DND-41 (cell line): ENCODE measurements at regions not wholly inside any gene's neighbourhood (a gene's known extent, or its start where the extent isn't known, plus 50 kb on each side); places are given as distances from the start of the nearest gene placed in this dataset.

Source experiments
- EZH2 ChIP-seq: IDR thresholded peaks from 3 replicates; pipeline ENCODE4 v1.6.1; 2012; ENCODE audit warnings: borderline replicate concordance, low read depth, mild to moderate bottlenecking, moderate library complexity, low read length, inconsistent platforms; ENCODE audit not compliant: severe bottlenecking
- TF ChIP-seq, protein P1 (sequence below): IDR thresholded peaks from 2 replicates; pipeline ENCODE4 v1.5.1; 2012; ENCODE audit warnings: borderline replicate concordance, low read length, moderate library complexity, mild to moderate bottlenecking; ENCODE audit not compliant: poor library complexity, severe bottlenecking; ENCODE audit errors: extremely low read depth

DNA sequence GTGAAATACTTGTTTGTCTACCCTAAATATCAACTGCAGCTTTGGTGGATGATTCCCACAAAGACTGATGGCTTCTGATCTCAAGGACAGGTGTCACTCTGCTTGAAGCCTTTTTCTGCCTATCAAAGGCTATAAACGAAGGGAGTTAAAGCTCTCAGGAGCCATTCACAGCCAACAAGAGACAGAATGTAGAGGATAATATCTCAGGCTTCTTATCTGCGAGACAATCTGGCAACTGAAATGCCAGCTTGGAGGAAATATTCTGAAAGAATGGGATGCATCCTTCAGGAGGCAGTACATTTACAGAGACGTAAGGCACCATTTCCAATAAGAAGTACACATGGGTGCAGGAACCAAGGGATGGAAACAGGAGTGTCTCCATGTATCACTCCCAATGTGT is 549.4 kb downstream of the GPAM start:
- TF ChIP-seq, protein P1, sequence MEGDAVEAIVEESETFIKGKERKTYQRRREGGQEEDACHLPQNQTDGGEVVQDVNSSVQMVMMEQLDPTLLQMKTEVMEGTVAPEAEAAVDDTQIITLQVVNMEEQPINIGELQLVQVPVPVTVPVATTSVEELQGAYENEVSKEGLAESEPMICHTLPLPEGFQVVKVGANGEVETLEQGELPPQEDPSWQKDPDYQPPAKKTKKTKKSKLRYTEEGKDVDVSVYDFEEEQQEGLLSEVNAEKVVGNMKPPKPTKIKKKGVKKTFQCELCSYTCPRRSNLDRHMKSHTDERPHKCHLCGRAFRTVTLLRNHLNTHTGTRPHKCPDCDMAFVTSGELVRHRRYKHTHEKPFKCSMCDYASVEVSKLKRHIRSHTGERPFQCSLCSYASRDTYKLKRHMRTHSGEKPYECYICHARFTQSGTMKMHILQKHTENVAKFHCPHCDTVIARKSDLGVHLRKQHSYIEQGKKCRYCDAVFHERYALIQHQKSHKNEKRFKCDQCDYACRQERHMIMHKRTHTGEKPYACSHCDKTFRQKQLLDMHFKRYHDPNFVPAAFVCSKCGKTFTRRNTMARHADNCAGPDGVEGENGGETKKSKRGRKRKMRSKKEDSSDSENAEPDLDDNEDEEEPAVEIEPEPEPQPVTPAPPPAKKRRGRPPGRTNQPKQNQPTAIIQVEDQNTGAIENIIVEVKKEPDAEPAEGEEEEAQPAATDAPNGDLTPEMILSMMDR = no peak
- no peak for TF ChIP-seq EZH2
